GM21619 (cell line): ENCODE measurements at regions not wholly inside any gene's neighbourhood (a gene's known extent, or its start where the extent isn't known, plus 50 kb on each side); places are given as distances from the start of the nearest gene placed in this dataset.
"Not testable (repeated sequence)": the region's sequence is repeated elsewhere in the genome, so short reads cannot be mapped to it uniquely, and the experiment has no call there.

ENCODE experiments used
- ATAC-seq: cut with Tn5 transposase; IDR thresholded peaks from one replicate; pipeline ENCODE4 v1.9.1; 2021; ENCODE audit not compliant: unreplicated experiment

- no peak for ATAC-seq
These were observed 169.2 kb downstream of the SQOR start for GRCh38 chr15:45804028-45804427.

- ATAC-seq: no peak
These were observed 175.4 kb downstream of the SQOR start for GRCh38 chr15:45810201-45810600.

- no peak for ATAC-seq
These were observed 177.4 kb downstream of the SQOR start for GRCh38 chr15:45812200-45812599.

- ATAC-seq: not testable (repeated sequence)
These were observed 182.7 kb downstream of the SQOR start for GRCh38 chr15:45817578-45817977.

- no peak for ATAC-seq
These were observed 186.6 kb downstream of the SQOR start for GRCh38 chr15:45821390-45821789.

GRCh38 chr15:45822968-45823367 lies 188.1 kb downstream of the SQOR start:
- not testable (repeated sequence) for ATAC-seq

GRCh38 chr15:45827275-45827674 lies 192.4 kb downstream of the SQOR start:
- no peak for ATAC-seq

GRCh38 chr15:45827766-45828165 lies 192.9 kb downstream of the SQOR start:
- no peak for ATAC-seq

GRCh38 chr15:45829336-45830153 lies 194.7 kb downstream of the SQOR start:
- ATAC-seq: no peak

- no peak for ATAC-seq
These were observed 197.0 kb downstream of the SQOR start for GRCh38 chr15:45831787-45832186.

- no peak for ATAC-seq
These were observed 199.8 kb downstream of the SQOR start for GRCh38 chr15:45834622-45835021.

GRCh38 chr15:45842151-45842550 lies 207.3 kb downstream of the SQOR start:
- no peak for ATAC-seq

- no peak for ATAC-seq
These were observed 212.8 kb downstream of the SQOR start for GRCh38 chr15:45847645-45848044.

GRCh38 chr15:45849136-45849535 lies 214.3 kb downstream of the SQOR start:
- no peak for ATAC-seq

- ATAC-seq: no peak
These were observed 219.8 kb downstream of the SQOR start for GRCh38 chr15:45854455-45855202.

GRCh38 chr15:45855210-45855906 lies 220.5 kb downstream of the SQOR start:
- no peak for ATAC-seq

- ATAC-seq: no peak
These were observed 221.2 kb downstream of the SQOR start for GRCh38 chr15:45855907-45856579.

- ATAC-seq: no peak
These were observed 222.5 kb downstream of the SQOR start for GRCh38 chr15:45857291-45857690.

- no peak for ATAC-seq
These were observed 223.7 kb downstream of the SQOR start for GRCh38 chr15:45858491-45858890.

- ATAC-seq: no peak
These were observed 227.2 kb downstream of the SQOR start for GRCh38 chr15:45862034-45862433.
